A673 (cell line): ENCODE measurements at regions not wholly inside any gene's neighbourhood (a gene's known extent, or its start where the extent isn't known, plus 50 kb on each side); places are given as distances from the start of the nearest gene placed in this dataset.

Experiments used
- BruUV-seq: library from RNA; stranded (reverse); fragments of 400-500 nt; replicated peaks from 2 replicates; lab custom pipeline; 2021; lab: Mats Ljungman, UMichigan
- CTCF ChIA-PET: fragments of 300-600 bp; sonication (Branson Sonifier 250); formaldehyde crosslinking; loops from one replicate; lab custom pipeline; 2022; ENCODE audit warnings: antibody characterized with exemption; lab: Charles Lee
- POLR2A ChIA-PET: fragments of 300-600 bp; sonication (Branson Sonifier 250); formaldehyde crosslinking; loops from one replicate; lab custom pipeline; 2022; ENCODE audit warnings: antibody characterized with exemption; ENCODE audit not compliant: low non-redundant PET; lab: Charles Lee
- DNase-seq: peaks from one replicate; pipeline ENCODE4 v3.0.0-alpha.2; 2015; ENCODE audit warnings: low spot score
- H3K27ac ChIP-seq: fragments of 200-600 bp; sonication (generic); 2 replicates; pipeline ENCODE4 v1.5.1; 2016; ENCODE audit warnings: mixed run types, low read depth, mild to moderate bottlenecking, mixed read lengths, antibody characterized with exemption, low read length; ENCODE audit not compliant: poor library complexity, severe bottlenecking
- H3K27me3 ChIP-seq: fragments of 200-600 bp; sonication (generic); replicated peaks from 2 replicates; pipeline ENCODE4 v1.6.1; 2017; ENCODE audit warnings: mixed run types, low read depth, mild to moderate bottlenecking, mixed read lengths, antibody characterized with exemption, low read length; ENCODE audit not compliant: insufficient read depth, poor library complexity
- H3K36me3 ChIP-seq: fragments of 200-600 bp; sonication (generic); 2 replicates; pipeline ENCODE4 v1.6.1; 2016; ENCODE audit warnings: mixed run types, mild to moderate bottlenecking, mixed read lengths, antibody characterized with exemption, low read length; ENCODE audit not compliant: insufficient read depth, poor library complexity, severe bottlenecking
- H3K4me1 ChIP-seq: fragments of 200-600 bp; sonication (generic); 2 replicates; pipeline ENCODE4 v1.6.1; 2017; ENCODE audit warnings: mixed run types, mild to moderate bottlenecking, mixed read lengths, antibody characterized with exemption, low read length; ENCODE audit not compliant: insufficient read depth, poor library complexity, severe bottlenecking
- H3K4me3 ChIP-seq: fragments of 200-600 bp; sonication (generic); 2 replicates; pipeline ENCODE4 v1.5.1; 2016; ENCODE audit warnings: low read depth, mixed run types, mild to moderate bottlenecking, mixed read lengths, low read length; ENCODE audit not compliant: poor library complexity, severe bottlenecking
- H3K9me3 ChIP-seq: fragments of 200-600 bp; sonication (generic); 2 replicates; pipeline ENCODE4 v1.6.1; 2016; ENCODE audit warnings: mixed run types, low read depth, mild to moderate bottlenecking, mixed read lengths, antibody characterized with exemption, low read length; ENCODE audit not compliant: poor library complexity, severe bottlenecking
- CTCF ChIP-seq: fragments of 300-800, 200-600 bp; sonication (generic); conservative IDR thresholded peaks from 2 replicates; pipeline ENCODE4 v1.5.1; 2017; ENCODE audit warnings: low read depth, mild to moderate bottlenecking, antibody characterized with exemption, low read length, moderate library complexity, mixed read lengths
- EZH2 ChIP-seq: fragments of 200-600 bp; sonication (generic); IDR thresholded peaks from 2 replicates; pipeline ENCODE4 v1.6.1; 2017; ENCODE audit warnings: borderline replicate concordance, low read depth, mild to moderate bottlenecking, mixed read lengths, antibody characterized with exemption, low read length; ENCODE audit not compliant: poor library complexity, severe bottlenecking
- intact Hi-C: fragments of 100-400 bp; cut with micrococcal nuclease; formaldehyde crosslinking; loops from one replicate; pipeline ENCODE4 v1.10.0; 2022; ENCODE audit not compliant: unreplicated experiment

DNA sequence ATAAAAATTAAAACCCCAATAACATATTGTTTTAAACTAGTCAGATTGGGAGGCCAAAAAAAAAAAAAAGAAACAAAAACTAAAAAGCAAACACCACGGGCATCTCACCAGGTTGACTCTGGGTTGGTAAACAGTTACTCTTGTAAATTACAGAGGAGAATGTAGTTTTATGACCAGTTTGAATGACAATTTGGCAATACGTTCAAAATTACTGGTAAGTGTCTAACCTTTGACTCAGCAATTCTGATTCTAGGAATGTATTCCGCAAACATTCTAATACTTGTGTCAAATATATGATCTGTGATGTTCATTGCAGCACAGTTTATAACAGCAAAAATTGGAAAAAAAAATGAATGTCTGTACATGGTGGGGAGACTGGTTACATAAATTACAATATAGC is 1376.0 kb downstream of the TBC1D22A start:
- H3K4me1 ChIP-seq: no peaks in the 10 kb centered on the region
- no TSS peak for BruUV-seq
- TF ChIP-seq CTCF: no peak
- no peak overlapping the region for H3K27ac ChIP-seq
- POLR2A ChIA-PET: no interaction called here
- no peak for DNase-seq
- peaks cover 4% of the 10 kb centered on the region for H3K9me3 ChIP-seq
- H3K36me3 ChIP-seq: no peaks in the 10 kb centered on the region
- peaks cover 4% of the 10 kb centered on the region for H3K27me3 ChIP-seq
- CTCF ChIA-PET: no interaction called here
- H3K4me3 ChIP-seq: no peak overlapping the region
- intact Hi-C loops: no loop called here

- Histone ChIP-seq H3K9me3 (peaks cover 4% of the 10 kb centered on the region), H3K27me3 (no peaks in the 10 kb centered on the region), H3K4me3 (no peak overlapping the region), H3K27ac (no peak overlapping the region), H3K36me3 (no peaks in the 10 kb centered on the region), H3K4me1 (no peaks in the 10 kb centered on the region)
- BruUV-seq: no TSS peak
- intact Hi-C loops: no loop called here
- POLR2A ChIA-PET: no interaction called here
- CTCF ChIA-PET: no interaction called here
- TF ChIP-seq EZH2: no peak
- no peak for TF ChIP-seq CTCF
- no peak for DNase-seq
Observed at GRCh38 chr22:48137640-48138039, 1375.2 kb downstream of the TBC1D22A start.

DNA sequence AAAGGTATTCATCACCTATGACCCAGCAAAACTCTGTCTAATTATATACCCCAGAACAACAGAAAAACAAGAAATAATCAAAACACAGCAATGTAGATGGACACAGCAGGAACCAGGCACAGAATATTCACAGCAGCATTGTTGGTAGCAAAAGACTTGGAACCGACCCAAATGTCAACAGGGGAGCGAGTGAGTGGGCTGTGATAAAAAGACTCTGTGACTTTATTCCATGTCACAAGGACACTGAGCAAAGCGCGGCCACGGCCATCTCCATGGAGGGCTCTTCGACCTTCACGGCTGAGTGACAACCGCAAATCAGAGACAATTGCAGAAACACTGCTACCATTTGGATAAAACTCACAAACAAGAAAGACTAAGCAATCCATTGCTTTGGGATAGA is 1373.1 kb downstream of the TBC1D22A start:
- no TSS peak for BruUV-seq
- H3K27ac ChIP-seq: no peak overlapping the region
- TF ChIP-seq CTCF (no peak), EZH2 (no peak)
- peaks cover 4% of the 10 kb centered on the region for H3K9me3 ChIP-seq
- intact Hi-C loops: no loop called here
- H3K4me1 ChIP-seq: no peaks in the 10 kb centered on the region
- ChIA-PET POLR2A (no interaction called here), CTCF (no interaction called here)
- H3K4me3 ChIP-seq: no peak overlapping the region
- DNase-seq: peak; percentile 25
- H3K27me3 ChIP-seq: no peaks in the 10 kb centered on the region
- H3K36me3 ChIP-seq: no peaks in the 10 kb centered on the region
